PC-3 (cell line): ENCODE measurements at regions not wholly inside any gene's neighbourhood (a gene's known extent, or its start where the extent isn't known, plus 50 kb on each side); places are given as distances from the start of the nearest gene placed in this dataset.

ENCODE experiments used
- CTCF ChIP-seq: fragments of 300-600 bp; sonication (generic); conservative IDR thresholded peaks from 2 replicates; pipeline ENCODE4 v1.5.1; 2017; ENCODE audit warnings: antibody characterized with exemption, low read depth, mild to moderate bottlenecking, low read length
- EZH2 ChIP-seq: fragments of 300-600 bp; sonication (generic); IDR thresholded peaks from one replicate; pipeline ENCODE4 v1.6.1; 2017; ENCODE audit warnings: antibody characterized with exemption, mild to moderate bottlenecking, low read length; ENCODE audit not compliant: unreplicated experiment
- EZH2phosphoT487 ChIP-seq: fragments of 300-600 bp; sonication (generic); IDR thresholded peaks from 2 replicates; pipeline ENCODE4 v1.6.1; 2018; ENCODE audit warnings: mild to moderate bottlenecking, antibody characterized with exemption, low read length, borderline replicate concordance

DNA sequence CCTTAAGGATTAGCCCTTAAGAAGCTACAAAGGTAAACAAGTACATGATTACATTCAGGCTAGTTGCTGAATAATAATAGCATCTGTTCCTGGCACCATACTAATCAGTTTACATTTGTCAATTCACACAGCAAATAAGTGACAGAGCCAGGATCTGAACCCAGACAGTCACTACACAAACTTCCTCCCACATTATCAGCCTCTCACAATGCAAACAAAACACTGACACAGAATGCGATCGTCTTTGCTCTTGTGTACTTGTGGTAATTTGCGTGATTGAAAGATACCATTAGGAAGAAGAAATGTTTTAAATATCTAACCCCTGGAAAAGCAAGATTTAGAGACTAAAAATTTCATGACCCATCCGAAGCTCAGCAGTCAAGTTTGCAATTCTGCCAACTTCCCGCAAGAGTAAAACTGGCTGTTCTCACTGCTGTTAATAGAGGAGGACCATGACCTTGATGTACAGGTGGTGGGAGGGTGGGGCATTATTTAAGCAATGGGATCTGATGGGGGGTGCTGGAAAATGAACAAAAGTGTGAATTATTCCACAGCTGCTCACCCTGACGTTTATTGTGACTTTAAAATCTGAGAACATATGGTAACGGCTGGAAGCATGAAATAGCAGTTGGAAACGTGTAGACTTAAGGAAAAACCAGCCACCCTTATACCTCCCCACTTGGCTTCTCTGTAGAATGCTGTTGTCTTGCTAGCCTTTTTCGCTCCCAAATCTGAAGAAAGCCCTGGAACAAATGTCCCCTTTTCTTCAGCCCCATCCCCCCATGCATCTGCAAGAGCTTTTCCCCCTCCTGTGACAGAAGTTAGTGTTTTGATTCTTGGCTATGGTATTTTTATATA, 95.3 kb upstream of the ARMC2 start:
- TF ChIP-seq EZH2 (no peak), CTCF (no peak), EZH2phosphoT487 (no peak)
